ENCODE measurements at regions not wholly inside any gene's neighbourhood (a gene's known extent, or its start where the extent isn't known, plus 50 kb on each side); places are given as distances from the start of the nearest gene placed in this dataset.

GRCh38 chr21:23612210-23612609 is 1995.1 kb downstream of the MRPL39 start (continued):
- TF ChIP-seq ZNF132 (tag by site-specific recombination; IDR thresholded peaks at IDR 0.05; ENCODE audit: borderline replicate concordance): no peak

DNA sequence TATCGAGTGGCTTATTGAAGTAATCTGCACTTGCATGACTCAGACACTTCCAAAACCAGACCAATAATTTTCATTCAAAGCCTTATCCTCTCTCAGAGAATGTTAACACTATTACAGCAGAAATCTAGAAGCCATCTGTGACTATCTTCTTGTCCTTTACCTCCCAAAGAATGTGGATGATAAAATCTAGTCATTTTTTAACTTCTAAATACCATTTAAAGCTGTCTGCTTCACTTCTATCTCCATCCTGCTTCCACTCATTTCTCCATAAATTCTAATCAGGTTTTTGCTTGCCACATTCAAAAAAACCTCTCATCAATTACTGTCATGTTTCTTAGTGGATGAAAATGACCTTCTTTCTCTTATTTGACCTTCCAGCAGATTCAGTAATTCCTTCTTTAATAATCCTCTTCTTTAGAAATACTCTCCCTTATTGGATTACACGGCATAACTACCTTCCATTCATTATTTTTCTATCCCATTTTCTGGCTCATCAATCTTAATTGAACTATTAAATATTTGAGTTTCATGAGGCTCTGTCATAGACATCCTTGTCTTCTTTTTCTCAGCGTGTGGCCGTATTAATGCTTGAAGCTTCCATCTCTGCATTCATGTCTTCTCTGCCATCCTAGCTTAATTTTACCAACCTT is 1999.4 kb downstream of the MRPL39 start:
- H3K4me3 ChIP-seq (ENCODE audit: low read depth, low read length): no peak overlapping the region
- H3K9me3 ChIP-seq (ENCODE audit: control insufficient read depth, insufficient read depth, low read depth, low read length): no peaks in the 10 kb centered on the region
- no peaks in the 10 kb centered on the region for H3K4me1 ChIP-seq (ENCODE audit: control insufficient read depth, insufficient read depth, low read length)
- CTCF ChIA-PET: no interaction called here
- TF ChIP-seq, protein P1, sequence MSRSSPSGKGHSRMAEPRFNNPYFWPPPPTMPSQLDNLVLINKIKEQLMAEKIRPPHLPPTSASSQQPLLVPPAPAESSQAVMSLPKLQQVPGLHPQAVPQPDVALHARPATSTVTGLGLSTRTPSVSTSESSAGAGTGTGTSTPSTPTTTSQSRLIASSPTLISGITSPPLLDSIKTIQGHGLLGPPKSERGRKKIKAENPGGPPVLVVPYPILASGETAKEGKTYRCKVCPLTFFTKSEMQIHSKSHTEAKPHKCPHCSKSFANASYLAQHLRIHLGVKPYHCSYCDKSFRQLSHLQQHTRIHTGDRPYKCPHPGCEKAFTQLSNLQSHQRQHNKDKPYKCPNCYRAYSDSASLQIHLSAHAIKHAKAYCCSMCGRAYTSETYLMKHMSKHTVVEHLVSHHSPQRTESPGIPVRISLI (tag by site-specific recombination; IDR thresholded peaks at IDR 0.05): no peak
- TF ChIP-seq ZNF513 (tag by site-specific recombination; IDR thresholded peaks at IDR 0.05): no peak
- TF ChIP-seq, protein P2, sequence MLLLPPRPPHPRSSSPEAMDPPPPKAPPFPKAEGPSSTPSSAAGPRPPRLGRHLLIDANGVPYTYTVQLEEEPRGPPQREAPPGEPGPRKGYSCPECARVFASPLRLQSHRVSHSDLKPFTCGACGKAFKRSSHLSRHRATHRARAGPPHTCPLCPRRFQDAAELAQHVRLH (tag by site-specific recombination; IDR thresholded peaks at IDR 0.05): no peak
- no peak for TF ChIP-seq ZNF514 (tag by site-specific recombination; IDR thresholded peaks at IDR 0.05)
- no peak for TF ChIP-seq ZNF302 (tag by site-specific recombination; IDR thresholded peaks at IDR 0.05; ENCODE audit: low read depth)
- TF ChIP-seq ZNF112 (tag by site-specific recombination; IDR thresholded peaks at IDR 0.05): no peak
- TF ChIP-seq ZBTB8A (tag by site-specific recombination; IDR thresholded peaks at IDR 0.05): no peak
- no peak for TF ChIP-seq ZSCAN5A (tag by site-specific recombination; IDR thresholded peaks at IDR 0.05)
- TF ChIP-seq ZNF132 (tag by site-specific recombination; IDR thresholded peaks at IDR 0.05; ENCODE audit: borderline replicate concordance): no peak
- TF ChIP-seq ZFP41 (tag by site-specific recombination; IDR thresholded peaks at IDR 0.05; ENCODE audit: borderline replicate concordance): no peak
- TF ChIP-seq KLF9 (tag by site-specific recombination; IDR thresholded peaks at IDR 0.05; ENCODE audit: low read depth): no peak
- TF ChIP-seq ZBTB44 (tag by site-specific recombination; IDR thresholded peaks at IDR 0.05): no peak
- TF ChIP-seq ZNF175 (tag by site-specific recombination; IDR thresholded peaks at IDR 0.05): no peak
- TF ChIP-seq ZNF488 (tag by site-specific recombination; IDR thresholded peaks at IDR 0.05): no peak
- TF ChIP-seq SP7 (tag by site-specific recombination; IDR thresholded peaks at IDR 0.05): no peak
- TF ChIP-seq ZNF202 (tag by site-specific recombination; IDR thresholded peaks at IDR 0.05; ENCODE audit: borderline replicate concordance): no peak
- H3K27ac ChIP-seq (ENCODE audit: extremely low read depth, low read depth, low read length): no peak overlapping the region
- no peaks in the 10 kb centered on the region for H3K36me3 ChIP-seq (ENCODE audit: control insufficient read depth in 2 of 2, insufficient read depth in 1 of 2, low read length in 2 of 2)
- POLR2A ChIA-PET: no interaction called here

All from HEK293 (cell line).